ENCODE measurements at regions not wholly inside any gene's neighbourhood (a gene's known extent, or its start where the extent isn't known, plus 50 kb on each side); places are given as distances from the start of the nearest gene placed in this dataset.

GRCh38 chr21:15365751-15366392 is 301.1 kb upstream of the NRIP1 start:
- H3K27me3 Mint-ChIP-seq (ENCODE audit: unreplicated experiment), result no peaks in the 10 kb centered on the region
- peaks cover 3% of the 10 kb centered on the region for H3K9me3 Mint-ChIP-seq (ENCODE audit: unreplicated experiment)
- DNase-seq (ENCODE audit: low spot score), result no peak
- no peak overlapping the region for H3K27ac Mint-ChIP-seq (ENCODE audit: unreplicated experiment)
- peaks cover 5% of the 10 kb centered on the region for H3K36me3 Mint-ChIP-seq (ENCODE audit: low read depth, unreplicated experiment)
- TF ChIP-seq CTCF (IDR thresholded peaks at IDR 0.05; ENCODE audit: unreplicated experiment), result no peak
- no peak overlapping the region for H3K4me3 Mint-ChIP-seq (ENCODE audit: unreplicated experiment)
- H3K4me1 Mint-ChIP-seq (ENCODE audit: unreplicated experiment), result no peaks in the 10 kb centered on the region

GRCh38 chr21:15366555-15366954 is 301.8 kb upstream of the NRIP1 start:
- TF ChIP-seq CTCF (IDR thresholded peaks at IDR 0.05; ENCODE audit: unreplicated experiment), result no peak
- H3K27me3 Mint-ChIP-seq (ENCODE audit: unreplicated experiment), result no peaks in the 10 kb centered on the region
- no peak for DNase-seq (ENCODE audit: low spot score)
- H3K36me3 Mint-ChIP-seq (ENCODE audit: low read depth, unreplicated experiment), result peaks cover 5% of the 10 kb centered on the region
- no peaks in the 10 kb centered on the region for H3K4me1 Mint-ChIP-seq (ENCODE audit: unreplicated experiment)
- peaks cover 3% of the 10 kb centered on the region for H3K9me3 Mint-ChIP-seq (ENCODE audit: unreplicated experiment)
- no peak overlapping the region for H3K4me3 Mint-ChIP-seq (ENCODE audit: unreplicated experiment)
- no peak overlapping the region for H3K27ac Mint-ChIP-seq (ENCODE audit: unreplicated experiment)

- Mint-ChIP-seq H3K27me3 (ENCODE audit: unreplicated experiment) (no peaks in the 10 kb centered on the region), H3K9me3 (ENCODE audit: unreplicated experiment) (peaks cover 3% of the 10 kb centered on the region)
- no peak for TF ChIP-seq CTCF (IDR thresholded peaks at IDR 0.05; ENCODE audit: unreplicated experiment)
These were observed 302.3 kb upstream of the NRIP1 start for GRCh38 chr21:15367061-15367626.

GRCh38 chr21:15370462-15370975 is 305.7 kb upstream of the NRIP1 start:
- Mint-ChIP-seq H3K27ac (ENCODE audit: unreplicated experiment) (no peak overlapping the region), H3K36me3 (ENCODE audit: low read depth, unreplicated experiment) (peaks cover 5% of the 10 kb centered on the region)

More at GRCh38 chr21:15367061-15367626, 302.3 kb upstream of the NRIP1 start:
- Mint-ChIP-seq H3K4me3 (ENCODE audit: unreplicated experiment) (no peak overlapping the region), H3K36me3 (ENCODE audit: low read depth, unreplicated experiment) (peaks cover 5% of the 10 kb centered on the region), H3K4me1 (ENCODE audit: unreplicated experiment) (no peaks in the 10 kb centered on the region), H3K27ac (ENCODE audit: unreplicated experiment) (no peak overlapping the region)
- no peak for DNase-seq (ENCODE audit: low spot score)

More at GRCh38 chr21:15370462-15370975, 305.7 kb upstream of the NRIP1 start:
- no peak overlapping the region for H3K4me3 Mint-ChIP-seq (ENCODE audit: unreplicated experiment)
- no peak for DNase-seq (ENCODE audit: low spot score)
- peaks cover 3% of the 10 kb centered on the region for H3K9me3 Mint-ChIP-seq (ENCODE audit: unreplicated experiment)
- no peak for TF ChIP-seq CTCF (IDR thresholded peaks at IDR 0.05; ENCODE audit: unreplicated experiment)
- H3K4me1 Mint-ChIP-seq (ENCODE audit: unreplicated experiment), result no peaks in the 10 kb centered on the region
- H3K27me3 Mint-ChIP-seq (ENCODE audit: unreplicated experiment), result no peaks in the 10 kb centered on the region

Measured in endothelial cell (in vitro differentiated cells).